ENCODE measurements at regions not wholly inside any gene's neighbourhood (a gene's known extent, or its start where the extent isn't known, plus 50 kb on each side); places are given as distances from the start of the nearest gene placed in this dataset.

GRCh38 chr2:65583061-65583460 is 150.7 kb upstream of the SPRED2 start:
- Histone ChIP-seq H3K36me3 (ENCODE audit: control insufficient read depth, insufficient read depth, low read length) (no peaks in the 10 kb centered on the region), H3K27ac (ENCODE audit: insufficient read depth, low read length, poor library complexity, severe bottlenecking) (no peak overlapping the region), H3K27me3 (ENCODE audit: control insufficient read depth, insufficient read depth, low read length) (no peaks in the 10 kb centered on the region), H3K4me3 (ENCODE audit: low read depth, low read length) (no peak overlapping the region), H3K9me3 (ENCODE audit: control insufficient read depth in 2 of 2, low read length in 2 of 2) (no peaks in the 10 kb centered on the region), H3K4me1 (ENCODE audit: control insufficient read depth, insufficient read depth, low read length, poor library complexity, severe bottlenecking) (no peaks in the 10 kb centered on the region)
- Mint-ChIP-seq H3K27ac (no peak overlapping the region), H3K4me1 (no peaks in the 10 kb centered on the region), H3K27me3 (peaks cover 19% of the 10 kb centered on the region), H3K4me3 (no peak overlapping the region), H3K9me3 (no peaks in the 10 kb centered on the region), H3K36me3 (no peaks in the 10 kb centered on the region)
- no peak for DNase-seq
- ATAC-seq (ENCODE audit: low read depth in 2 of 2): no peak

DNA sequence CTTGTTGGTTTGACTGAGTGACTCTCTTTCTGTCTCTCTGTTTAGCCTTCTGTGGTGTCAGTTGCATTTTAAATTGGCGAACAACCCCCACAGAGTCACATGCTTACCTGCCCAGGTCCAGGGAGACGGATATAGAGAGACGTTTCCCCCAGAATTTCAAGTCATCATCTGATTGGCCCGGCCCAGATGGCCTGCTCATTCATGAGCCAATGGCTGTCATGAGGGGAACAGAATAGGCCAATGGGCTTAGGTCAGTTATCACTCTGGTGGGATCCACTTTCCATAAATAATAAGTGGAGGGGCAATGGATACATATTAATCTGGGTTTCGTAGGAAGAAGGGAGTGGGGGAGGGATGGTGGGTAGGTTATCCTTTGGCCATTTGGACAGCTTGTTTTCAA is 150.0 kb upstream of the SPRED2 start:
- H3K4me3 Mint-ChIP-seq: no peak overlapping the region
- H3K4me1 ChIP-seq (ENCODE audit: control insufficient read depth, insufficient read depth, low read length, poor library complexity, severe bottlenecking): no peaks in the 10 kb centered on the region
- DNase-seq: no peak
- no peaks in the 10 kb centered on the region for H3K36me3 ChIP-seq (ENCODE audit: control insufficient read depth, insufficient read depth, low read length)
- H3K4me1 Mint-ChIP-seq: no peaks in the 10 kb centered on the region
- H3K4me3 ChIP-seq (ENCODE audit: low read depth, low read length): no peak overlapping the region
- ATAC-seq (ENCODE audit: low read depth in 2 of 2): no peak
- peaks cover 19% of the 10 kb centered on the region for H3K27me3 Mint-ChIP-seq
- no peak overlapping the region for H3K27ac Mint-ChIP-seq
- no peaks in the 10 kb centered on the region for H3K9me3 Mint-ChIP-seq
- no peak overlapping the region for H3K27ac ChIP-seq (ENCODE audit: insufficient read depth, low read length, poor library complexity, severe bottlenecking)
- no peaks in the 10 kb centered on the region for H3K27me3 ChIP-seq (ENCODE audit: control insufficient read depth, insufficient read depth, low read length)
- H3K36me3 Mint-ChIP-seq: no peaks in the 10 kb centered on the region
- H3K9me3 ChIP-seq (ENCODE audit: control insufficient read depth in 2 of 2, low read length in 2 of 2): no peaks in the 10 kb centered on the region

DNA sequence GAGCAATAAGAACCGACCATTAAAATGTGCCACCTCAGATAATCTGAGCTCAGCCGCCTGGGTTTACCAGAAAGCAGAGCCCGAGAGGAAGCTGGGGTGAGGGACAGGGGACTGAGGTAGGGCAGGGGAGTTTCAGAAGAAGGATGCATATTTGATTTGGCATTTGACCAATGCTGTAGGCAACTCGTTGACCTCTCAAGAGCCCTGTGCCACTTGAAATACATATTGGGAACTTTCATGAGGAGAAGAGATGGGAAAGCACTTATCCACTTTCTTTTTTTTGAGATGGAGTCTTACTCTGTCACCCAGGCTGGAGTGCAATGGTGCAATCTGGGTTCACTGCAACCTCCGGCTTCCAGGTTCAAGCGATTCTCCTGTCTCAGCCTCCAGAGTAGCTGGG is 148.4 kb upstream of the SPRED2 start:
- H3K27ac Mint-ChIP-seq: no peak overlapping the region

DNA sequence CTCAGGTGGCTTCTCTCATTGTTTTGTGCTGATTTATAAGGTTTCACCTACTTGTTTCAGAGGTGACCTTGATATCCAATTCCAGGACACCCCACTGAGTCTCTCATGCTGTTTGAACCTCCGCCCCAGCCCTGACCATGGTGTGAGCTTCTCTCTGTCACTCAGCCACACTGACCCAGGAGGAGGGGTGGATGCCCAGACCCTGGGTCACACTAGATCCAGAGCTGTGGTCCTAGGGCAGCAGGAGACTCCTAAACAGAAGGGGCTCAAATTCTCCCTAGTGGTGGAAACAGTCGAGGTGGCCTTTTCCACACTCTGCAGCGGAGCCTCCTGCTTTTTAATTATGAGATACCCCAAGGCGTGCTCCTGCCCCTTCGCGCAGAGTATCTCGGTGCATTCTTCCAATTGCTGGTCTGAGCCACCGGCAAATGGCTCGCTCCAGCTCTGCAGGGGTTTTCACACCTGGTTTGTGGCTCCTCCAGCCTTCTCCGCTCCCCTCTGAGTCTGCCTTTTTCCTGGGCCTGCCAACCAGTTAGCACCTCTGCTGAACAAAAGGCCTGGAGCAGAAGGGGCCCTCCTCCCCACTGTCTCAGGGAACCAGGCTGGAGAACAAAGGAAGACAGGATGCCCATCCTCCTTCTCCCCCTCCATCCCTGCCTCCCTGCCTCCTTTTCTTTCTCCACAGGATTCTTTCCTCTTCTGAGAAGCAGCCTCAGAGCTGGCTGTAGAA is 147.3 kb upstream of the SPRED2 start:
- Mint-ChIP-seq H3K27me3 (peaks cover 19% of the 10 kb centered on the region), H3K4me1 (no peaks in the 10 kb centered on the region), H3K9me3 (no peaks in the 10 kb centered on the region), H3K4me3 (no peak overlapping the region), H3K27ac (no peak overlapping the region), H3K36me3 (no peaks in the 10 kb centered on the region)
- H3K4me1 ChIP-seq (ENCODE audit: control insufficient read depth, insufficient read depth, low read length, poor library complexity, severe bottlenecking): no peaks in the 10 kb centered on the region
- ATAC-seq (ENCODE audit: low read depth in 2 of 2): no peak
- no peak overlapping the region for H3K4me3 ChIP-seq (ENCODE audit: low read depth, low read length)
- H3K36me3 ChIP-seq (ENCODE audit: control insufficient read depth, insufficient read depth, low read length): no peaks in the 10 kb centered on the region
- no peak for DNase-seq
- no peaks in the 10 kb centered on the region for H3K27me3 ChIP-seq (ENCODE audit: control insufficient read depth, insufficient read depth, low read length)
- H3K9me3 ChIP-seq (ENCODE audit: control insufficient read depth in 2 of 2, low read length in 2 of 2): no peaks in the 10 kb centered on the region
- H3K27ac ChIP-seq (ENCODE audit: insufficient read depth, low read length, poor library complexity, severe bottlenecking): no peak overlapping the region

More for the DNA sequence above, 148.4 kb upstream of the SPRED2 start:
- Mint-ChIP-seq H3K9me3 (no peaks in the 10 kb centered on the region), H3K4me1 (no peaks in the 10 kb centered on the region), H3K4me3 (no peak overlapping the region), H3K36me3 (no peaks in the 10 kb centered on the region), H3K27me3 (peaks cover 18% of the 10 kb centered on the region)
- no peaks in the 10 kb centered on the region for H3K4me1 ChIP-seq (ENCODE audit: control insufficient read depth, insufficient read depth, low read length, poor library complexity, severe bottlenecking)
- DNase-seq (no peak), ATAC-seq (ENCODE audit: low read depth in 2 of 2) (no peak)
- no peaks in the 10 kb centered on the region for H3K9me3 ChIP-seq (ENCODE audit: control insufficient read depth in 2 of 2, low read length in 2 of 2)
- no peaks in the 10 kb centered on the region for H3K36me3 ChIP-seq (ENCODE audit: control insufficient read depth, insufficient read depth, low read length)
- no peaks in the 10 kb centered on the region for H3K27me3 ChIP-seq (ENCODE audit: control insufficient read depth, insufficient read depth, low read length)
- H3K27ac ChIP-seq (ENCODE audit: insufficient read depth, low read length, poor library complexity, severe bottlenecking): no peak overlapping the region
- no peak overlapping the region for H3K4me3 ChIP-seq (ENCODE audit: low read depth, low read length)

DNA sequence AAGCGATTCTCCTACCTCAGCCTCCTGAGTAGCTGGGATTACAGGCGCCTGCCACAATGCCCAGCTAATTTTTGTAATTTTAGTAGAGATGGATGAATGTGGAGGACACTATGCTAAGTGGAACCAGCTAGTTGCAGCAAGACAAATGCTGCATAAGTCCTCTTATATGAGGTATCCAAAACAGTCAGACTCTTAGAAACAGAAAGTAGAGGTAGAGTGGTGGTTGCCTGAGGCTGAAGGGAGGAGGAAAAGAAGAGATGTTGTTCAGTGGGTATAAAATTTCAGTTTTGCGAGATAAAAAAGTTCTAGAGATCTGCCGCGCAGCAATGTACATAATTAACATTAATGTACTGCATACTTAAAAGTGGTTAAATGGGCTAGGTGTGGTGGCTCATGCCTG is 145.3 kb upstream of the SPRED2 start:
- Mint-ChIP-seq H3K36me3 (no peaks in the 10 kb centered on the region), H3K9me3 (no peaks in the 10 kb centered on the region), H3K27ac (no peak overlapping the region), H3K27me3 (peaks cover 21% of the 10 kb centered on the region), H3K4me3 (no peak overlapping the region), H3K4me1 (peaks cover 3 to 7% (median 5%) of the 10 kb centered on the region in 4 donors)
- H3K4me3 ChIP-seq (ENCODE audit: low read depth, low read length): no peak overlapping the region
- no peaks in the 10 kb centered on the region for H3K27me3 ChIP-seq (ENCODE audit: control insufficient read depth, insufficient read depth, low read length)
- ATAC-seq (ENCODE audit: low read depth in 2 of 2) (no peak), DNase-seq (no peak)
- H3K36me3 ChIP-seq (ENCODE audit: control insufficient read depth, insufficient read depth, low read length): no peaks in the 10 kb centered on the region
- no peaks in the 10 kb centered on the region for H3K4me1 ChIP-seq (ENCODE audit: control insufficient read depth, insufficient read depth, low read length, poor library complexity, severe bottlenecking)
- H3K9me3 ChIP-seq (ENCODE audit: control insufficient read depth in 2 of 2, low read length in 2 of 2): no peaks in the 10 kb centered on the region
- no peak overlapping the region for H3K27ac ChIP-seq (ENCODE audit: insufficient read depth, low read length, poor library complexity, severe bottlenecking)

- H3K27me3 ChIP-seq (ENCODE audit: control insufficient read depth, insufficient read depth, low read length): no peaks in the 10 kb centered on the region
- Mint-ChIP-seq H3K4me1 (peaks cover 3 to 7% (median 5%) of the 10 kb centered on the region in 4 donors), H3K9me3 (no peaks in the 10 kb centered on the region), H3K36me3 (no peaks in the 10 kb centered on the region), H3K4me3 (no peak overlapping the region), H3K27ac (no peak overlapping the region), H3K27me3 (peaks cover 21% of the 10 kb centered on the region)
- no peaks in the 10 kb centered on the region for H3K9me3 ChIP-seq (ENCODE audit: control insufficient read depth in 2 of 2, low read length in 2 of 2)
- no peak overlapping the region for H3K4me3 ChIP-seq (ENCODE audit: low read depth, low read length)
- H3K27ac ChIP-seq (ENCODE audit: insufficient read depth, low read length, poor library complexity, severe bottlenecking): no peak overlapping the region
- no peaks in the 10 kb centered on the region for H3K4me1 ChIP-seq (ENCODE audit: control insufficient read depth, insufficient read depth, low read length, poor library complexity, severe bottlenecking)
- H3K36me3 ChIP-seq (ENCODE audit: control insufficient read depth, insufficient read depth, low read length): no peaks in the 10 kb centered on the region
- DNase-seq (no peak), ATAC-seq (ENCODE audit: low read depth in 2 of 2) (no peak)
Measured at GRCh38 chr2:65576861-65577601, 144.6 kb upstream of the SPRED2 start.

DNA sequence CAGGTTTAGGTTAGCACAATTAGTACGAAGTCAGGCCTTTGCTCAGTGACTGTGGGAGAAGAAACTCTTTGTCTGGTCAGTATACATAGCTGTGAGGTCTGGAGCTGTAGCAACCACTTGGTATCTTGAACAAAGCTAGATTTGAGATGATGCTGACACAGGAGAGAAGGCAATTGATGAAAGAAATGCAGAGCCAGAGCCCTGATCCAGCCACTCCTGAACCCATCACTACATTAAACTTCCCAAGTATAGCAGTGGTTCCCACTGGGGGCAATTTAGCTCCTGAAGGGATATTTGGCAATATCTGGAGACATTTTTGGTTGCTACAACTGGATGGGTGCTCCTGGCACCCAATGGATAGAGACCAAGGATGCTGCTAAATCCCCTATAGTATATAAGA is 143.9 kb upstream of the SPRED2 start:
- peaks cover 3 to 7% (median 5%) of the 10 kb centered on the region in 4 donors for H3K4me1 Mint-ChIP-seq
- H3K36me3 Mint-ChIP-seq: no peaks in the 10 kb centered on the region

GRCh38 chr2:65574993-65575392 is 142.6 kb upstream of the SPRED2 start:
- H3K9me3 ChIP-seq (ENCODE audit: control insufficient read depth in 2 of 2, low read length in 2 of 2): no peaks in the 10 kb centered on the region
- no peak overlapping the region for H3K4me3 ChIP-seq (ENCODE audit: low read depth, low read length)
- H3K4me1 ChIP-seq (ENCODE audit: control insufficient read depth, insufficient read depth, low read length, poor library complexity, severe bottlenecking): no peaks in the 10 kb centered on the region
- Mint-ChIP-seq H3K4me3 (no peak overlapping the region), H3K4me1 (peaks cover 3 to 7% (median 5%) of the 10 kb centered on the region in 4 donors), H3K27ac (no peak overlapping the region), H3K27me3 (peaks cover 23% of the 10 kb centered on the region), H3K36me3 (no peaks in the 10 kb centered on the region), H3K9me3 (no peaks in the 10 kb centered on the region)
- H3K27ac ChIP-seq (ENCODE audit: insufficient read depth, low read length, poor library complexity, severe bottlenecking): no peak overlapping the region
- no peaks in the 10 kb centered on the region for H3K27me3 ChIP-seq (ENCODE audit: control insufficient read depth, insufficient read depth, low read length)
- H3K36me3 ChIP-seq (ENCODE audit: control insufficient read depth, insufficient read depth, low read length): no peaks in the 10 kb centered on the region
- ATAC-seq (ENCODE audit: low read depth in 2 of 2) (no peak), DNase-seq (no peak)

More for the DNA sequence above, 143.9 kb upstream of the SPRED2 start:
- Mint-ChIP-seq H3K27me3 (peaks cover 18% of the 10 kb centered on the region), H3K9me3 (no peaks in the 10 kb centered on the region), H3K4me3 (no peak overlapping the region), H3K27ac (no peak overlapping the region)
- Histone ChIP-seq H3K27me3 (ENCODE audit: control insufficient read depth, insufficient read depth, low read length) (no peaks in the 10 kb centered on the region), H3K9me3 (ENCODE audit: control insufficient read depth in 2 of 2, low read length in 2 of 2) (no peaks in the 10 kb centered on the region), H3K4me1 (ENCODE audit: control insufficient read depth, insufficient read depth, low read length, poor library complexity, severe bottlenecking) (no peaks in the 10 kb centered on the region), H3K27ac (ENCODE audit: insufficient read depth, low read length, poor library complexity, severe bottlenecking) (no peak overlapping the region), H3K4me3 (ENCODE audit: low read depth, low read length) (no peak overlapping the region), H3K36me3 (ENCODE audit: control insufficient read depth, insufficient read depth, low read length) (no peaks in the 10 kb centered on the region)
- ATAC-seq (ENCODE audit: low read depth in 2 of 2) (no peak), DNase-seq (no peak)
